GM12875 (cell line): ENCODE measurements at regions not wholly inside any gene's neighbourhood (a gene's known extent, or its start where the extent isn't known, plus 50 kb on each side); places are given as distances from the start of the nearest gene placed in this dataset.
A peak's percentile ranks its signal among the peaks of the same experiment; 100 is the strongest.

Experiments used
- H3K4me3 ChIP-seq: one replicate; pipeline ENCODE4 v1.5.1; 2011; ENCODE audit warnings: low read depth, low read length, control low read depth
- CTCF ChIP-seq: IDR thresholded peaks from 2 replicates; pipeline ENCODE4 v1.5.1; 2011; ENCODE audit warnings: low read depth, mild to moderate bottlenecking, control low read depth, inconsistent platforms, low read length, moderate library complexity, borderline replicate concordance; ENCODE audit not compliant: insufficient read depth

- no peak for TF ChIP-seq CTCF
- no peak overlapping the region for H3K4me3 ChIP-seq
Observed at GRCh38 chrX:118181030-118181429, 64.4 kb upstream of the KLHL13 start.

GRCh38 chrX:118182025-118182424 lies 65.4 kb upstream of the KLHL13 start:
- H3K4me3 ChIP-seq: no peak overlapping the region
- TF ChIP-seq CTCF: no peak

GRCh38 chrX:118182681-118183080 lies 66.1 kb upstream of the KLHL13 start:
- no peak for TF ChIP-seq CTCF
- no peak overlapping the region for H3K4me3 ChIP-seq

GRCh38 chrX:118183606-118184005 lies 67.0 kb upstream of the KLHL13 start:
- H3K4me3 ChIP-seq: no peak overlapping the region
- peak; percentile 21; the same call in 1 of the 2 replicates for TF ChIP-seq CTCF

- TF ChIP-seq CTCF: no peak
- no peak overlapping the region for H3K4me3 ChIP-seq
Observed at GRCh38 chrX:118187100-118187499, 70.5 kb upstream of the KLHL13 start.

- no peak for TF ChIP-seq CTCF
Observed at GRCh38 chrX:118189000-118189399, 72.4 kb upstream of the KLHL13 start.

GRCh38 chrX:118189628-118190027 lies 73.0 kb upstream of the KLHL13 start:
- no peak overlapping the region for H3K4me3 ChIP-seq
- no peak for TF ChIP-seq CTCF

More at GRCh38 chrX:118189000-118189399, 72.4 kb upstream of the KLHL13 start:
- H3K4me3 ChIP-seq: no peak overlapping the region
